Frontal cortex (tissue), 3 donors: ENCODE measurements at regions not wholly inside any gene's neighbourhood (a gene's known extent, or its start where the extent isn't known, plus 50 kb on each side); places are given as distances from the start of the nearest gene placed in this dataset.
"Not testable (repeated sequence)": the region's sequence is repeated elsewhere in the genome, so short reads cannot be mapped to it uniquely, and the experiment has no call there.

Source experiments
- DNase-seq, 2 donors: peaks; one replicate each; pipeline ENCODE4 v3.0.0; 2012; ENCODE audit warnings: low spot score in 2 of 2
- FAIRE-seq: peaks from 2 replicates; lab custom pipeline; 2012; peaks lifted over from hg19 to GRCh38; lab: Jason Lieb, UNC
- donor health status: control.
- donor health status: control.
- donor health status: control.

DNA sequence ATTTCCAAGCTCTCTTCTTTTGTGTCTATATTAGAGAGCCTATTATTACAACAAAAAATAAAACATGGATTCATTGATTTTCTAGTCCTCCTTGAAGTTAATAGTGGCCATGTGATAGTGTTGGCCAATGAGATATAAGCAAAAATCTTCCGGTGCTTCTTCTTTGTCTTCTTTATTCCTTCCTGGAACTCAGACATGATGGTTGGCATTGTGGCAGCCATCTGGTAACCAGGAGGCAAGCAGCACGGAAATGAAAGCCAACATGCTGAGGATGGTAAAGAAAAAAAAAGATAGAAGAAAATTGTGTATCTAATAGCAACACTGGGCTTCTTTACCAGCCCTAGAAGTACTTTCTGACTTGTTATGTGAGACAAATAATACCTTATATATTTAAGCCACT is 50.8 kb upstream of the SEL1L start:
- FAIRE-seq (no peak), DNase-seq (no peak)

GRCh38 chr14:81589381-81590065 is 55.9 kb upstream of the SEL1L start:
- FAIRE-seq = no peak

GRCh38 chr14:81591266-81591665 is 57.6 kb upstream of the SEL1L start:
- FAIRE-seq (no peak), DNase-seq (no peak)

More at GRCh38 chr14:81589381-81590065, 55.9 kb upstream of the SEL1L start:
- DNase-seq = no peak

DNA sequence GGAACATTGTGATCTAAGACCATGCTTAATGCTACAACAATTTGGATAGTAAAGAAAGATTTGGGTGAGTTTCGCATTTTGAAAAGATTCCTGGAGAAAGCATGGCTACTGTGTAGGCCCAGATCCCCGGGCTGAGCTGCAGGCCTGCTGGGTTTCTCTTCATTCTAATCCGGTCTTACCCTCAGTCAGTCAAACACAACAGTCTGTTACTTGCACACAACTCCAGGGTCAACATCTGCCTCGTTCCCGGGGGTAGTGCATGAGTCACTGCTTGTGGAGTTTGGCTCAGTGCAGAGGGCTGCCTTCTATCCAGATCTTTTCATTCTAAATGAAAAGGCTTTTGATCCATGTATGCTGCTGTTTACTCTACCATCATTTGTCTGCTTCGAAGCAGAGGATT is 60.4 kb upstream of the SEL1L start:
- no peak for FAIRE-seq

GRCh38 chr14:81605660-81606059 is 72.0 kb upstream of the SEL1L start:
- FAIRE-seq (no peak), DNase-seq (no peak)

More for the DNA sequence above, 60.4 kb upstream of the SEL1L start:
- peak in 1 of 2 donors; percentile 24 for DNase-seq

DNA sequence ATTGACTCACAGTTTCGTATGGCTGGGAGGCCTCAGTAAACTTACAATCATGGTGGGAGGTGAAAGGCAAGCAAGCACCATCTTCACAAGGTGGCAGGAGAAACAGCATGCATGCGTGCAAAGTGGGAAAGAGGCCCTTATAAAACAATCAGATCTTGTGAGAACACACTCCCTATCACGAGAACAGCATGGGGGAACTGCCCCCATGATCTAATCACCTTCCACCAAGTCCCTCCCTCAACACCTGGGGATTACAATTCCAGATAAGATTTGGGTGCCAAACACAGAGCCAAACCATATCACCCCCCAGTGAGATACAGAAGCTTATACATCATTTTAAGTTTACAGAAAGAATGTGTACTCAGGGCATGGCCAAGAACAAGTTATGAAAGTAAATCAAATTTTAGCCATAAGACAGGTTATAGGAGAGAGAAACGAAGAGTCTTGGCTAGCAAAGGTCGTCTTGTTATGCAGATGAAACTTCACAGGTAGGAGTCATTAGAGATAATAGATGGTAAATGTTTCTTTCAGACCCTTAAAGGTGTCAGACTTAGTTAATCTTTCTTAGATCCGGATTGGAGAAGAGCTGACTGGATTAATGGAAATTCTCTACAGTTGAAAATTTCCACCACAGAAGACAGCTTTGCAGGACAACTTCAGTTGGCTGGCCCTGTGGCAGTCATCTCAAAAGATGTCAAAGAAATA is 79.8 kb upstream of the SEL1L start:
- DNase-seq (no peak), FAIRE-seq (no peak)

DNA sequence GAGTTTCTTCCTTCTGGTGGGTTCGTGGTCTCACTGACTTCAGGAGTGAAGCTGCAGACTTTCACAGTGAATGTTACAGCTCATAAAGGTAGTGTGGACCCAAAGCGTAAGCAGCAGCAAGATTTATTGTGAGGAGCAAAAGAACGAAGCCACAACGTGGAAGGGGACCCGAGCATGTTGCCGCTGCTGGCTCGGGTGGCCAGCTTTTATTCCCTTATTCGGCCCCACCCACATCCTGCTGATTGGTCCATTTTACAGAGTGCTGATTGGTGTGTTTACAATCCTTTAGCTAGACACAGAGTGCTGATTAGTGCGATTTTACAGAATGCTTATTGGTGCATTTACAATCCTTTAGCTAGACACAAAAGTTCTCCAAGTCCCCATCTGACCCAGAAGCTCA is 80.6 kb upstream of the SEL1L start:
- not testable (repeated sequence) for DNase-seq, FAIRE-seq

- DNase-seq (no peak), FAIRE-seq (no peak)
These were observed 85.0 kb upstream of the SEL1L start for GRCh38 chr14:81618695-81619094.

DNA sequence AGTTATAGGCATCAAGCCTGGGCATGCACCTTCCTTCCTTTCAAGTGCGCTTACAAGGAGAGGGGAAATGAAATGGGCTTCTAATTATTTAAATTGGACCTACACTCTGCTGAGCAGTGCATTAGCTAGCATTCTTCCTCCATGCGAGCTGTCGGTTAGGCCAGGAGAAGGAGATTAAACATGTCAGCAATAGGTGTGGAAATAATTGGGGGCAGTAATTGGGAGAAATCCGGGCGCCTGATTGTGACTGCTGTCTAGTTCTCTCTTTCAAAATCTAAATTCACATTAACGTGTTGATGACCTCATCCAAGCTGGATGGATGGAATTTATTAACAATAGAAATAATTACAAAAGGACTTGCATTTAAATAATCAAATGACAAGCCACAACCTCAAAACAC is 86.2 kb upstream of the SEL1L start:
- DNase-seq = no peak
- no peak for FAIRE-seq

GRCh38 chr14:81623771-81624396 is 90.2 kb upstream of the SEL1L start:
- DNase-seq, FAIRE-seq: not testable (repeated sequence)

GRCh38 chr14:81625343-81625742 is 91.7 kb upstream of the SEL1L start:
- peak; percentile 17 to 31 for DNase-seq
- peak; percentile 84 for FAIRE-seq

DNA sequence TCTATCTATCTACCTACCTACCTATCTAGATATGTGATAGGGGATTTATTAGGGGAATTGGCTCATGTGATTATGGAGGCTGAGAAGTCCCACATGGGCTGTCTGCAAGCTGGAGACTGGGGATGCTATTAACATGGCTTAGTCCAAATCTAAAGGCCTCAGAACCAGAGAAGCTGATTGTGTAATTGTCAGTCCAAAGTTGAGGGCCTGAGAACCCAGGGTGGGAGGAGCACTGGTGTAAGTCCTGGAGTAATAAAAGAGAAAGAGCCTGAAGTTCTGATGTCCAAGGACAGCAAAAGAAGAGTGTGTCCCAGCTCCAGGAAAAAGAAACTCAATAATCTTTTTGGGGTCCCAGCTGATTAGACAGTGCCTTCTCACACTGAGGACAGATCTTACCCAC is 98.5 kb upstream of the SEL1L start:
- DNase-seq (no peak), FAIRE-seq (no peak)

GRCh38 chr14:81633496-81633895 is 99.8 kb upstream of the SEL1L start:
- no peak for DNase-seq
- FAIRE-seq = no peak

- no peak for FAIRE-seq
- no peak for DNase-seq
These were observed 104.0 kb upstream of the SEL1L start for GRCh38 chr14:81637639-81638038.

DNA sequence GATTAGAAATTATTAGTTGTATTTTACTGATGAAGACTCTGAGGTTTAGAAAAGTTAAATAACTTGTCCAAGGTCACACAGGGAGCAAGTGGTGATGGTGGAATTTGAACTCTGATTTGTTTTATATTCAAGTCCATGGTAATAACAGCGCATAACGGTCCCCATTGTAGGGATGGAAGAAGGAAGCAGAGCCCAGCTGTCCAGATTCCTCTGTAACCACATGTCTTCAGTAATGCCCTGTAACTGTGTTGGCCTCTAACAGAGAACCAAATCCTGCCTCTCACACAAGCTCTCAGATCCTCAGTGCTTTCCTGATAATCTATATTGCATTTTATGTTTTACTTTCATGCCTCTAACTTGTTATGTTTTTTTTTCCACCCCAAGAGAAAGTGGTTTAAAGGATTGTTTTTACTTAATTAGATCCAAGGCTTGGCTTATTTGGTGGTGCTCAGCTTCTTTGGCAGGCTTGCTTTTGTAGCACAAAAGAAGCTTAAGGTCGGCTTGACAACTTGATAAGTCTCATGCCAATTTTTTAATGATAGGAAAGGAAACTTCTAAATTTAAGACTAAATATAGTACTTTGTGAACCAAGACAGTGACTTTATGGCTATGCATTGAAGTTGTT is 105.1 kb upstream of the SEL1L start:
- FAIRE-seq = no peak

GRCh38 chr14:81653626-81654025 is 120.0 kb upstream of the SEL1L start:
- no peak for FAIRE-seq
- DNase-seq = no peak

More for the DNA sequence above, 105.1 kb upstream of the SEL1L start:
- DNase-seq = no peak

GRCh38 chr14:81655423-81656314 is 122.0 kb upstream of the SEL1L start:
- FAIRE-seq (no peak), DNase-seq (no peak)

GRCh38 chr14:81656811-81657210 is 123.2 kb upstream of the SEL1L start:
- no peak for FAIRE-seq
- DNase-seq = no peak

DNA sequence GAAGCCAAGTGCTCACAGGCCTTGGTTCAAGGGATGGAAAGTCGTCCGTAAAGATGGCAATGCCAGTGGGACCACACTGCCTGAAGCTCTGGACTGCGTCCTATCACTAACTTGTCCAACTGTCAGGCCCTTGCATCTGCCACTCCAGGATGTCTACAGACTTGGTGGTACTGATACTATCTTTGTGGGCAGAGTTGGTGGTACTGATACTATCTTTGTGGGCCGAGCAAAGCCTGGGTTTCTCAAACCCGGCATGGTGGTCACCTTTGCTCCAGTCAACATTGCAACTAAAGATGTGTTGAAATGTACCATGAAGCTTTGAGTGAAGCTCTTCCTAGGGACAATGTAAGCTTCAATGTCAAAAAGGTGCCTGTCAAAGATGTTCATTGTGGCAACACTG is 128.4 kb upstream of the SEL1L start:
- DNase-seq (no peak), FAIRE-seq (no peak)
